ENCODE measurements at regions not wholly inside any gene's neighbourhood (a gene's known extent, or its start where the extent isn't known, plus 50 kb on each side); places are given as distances from the start of the nearest gene placed in this dataset.
"Not testable (repeated sequence)": the region's sequence is repeated elsewhere in the genome, so short reads cannot be mapped to it uniquely, and the experiment has no call there.

DNA sequence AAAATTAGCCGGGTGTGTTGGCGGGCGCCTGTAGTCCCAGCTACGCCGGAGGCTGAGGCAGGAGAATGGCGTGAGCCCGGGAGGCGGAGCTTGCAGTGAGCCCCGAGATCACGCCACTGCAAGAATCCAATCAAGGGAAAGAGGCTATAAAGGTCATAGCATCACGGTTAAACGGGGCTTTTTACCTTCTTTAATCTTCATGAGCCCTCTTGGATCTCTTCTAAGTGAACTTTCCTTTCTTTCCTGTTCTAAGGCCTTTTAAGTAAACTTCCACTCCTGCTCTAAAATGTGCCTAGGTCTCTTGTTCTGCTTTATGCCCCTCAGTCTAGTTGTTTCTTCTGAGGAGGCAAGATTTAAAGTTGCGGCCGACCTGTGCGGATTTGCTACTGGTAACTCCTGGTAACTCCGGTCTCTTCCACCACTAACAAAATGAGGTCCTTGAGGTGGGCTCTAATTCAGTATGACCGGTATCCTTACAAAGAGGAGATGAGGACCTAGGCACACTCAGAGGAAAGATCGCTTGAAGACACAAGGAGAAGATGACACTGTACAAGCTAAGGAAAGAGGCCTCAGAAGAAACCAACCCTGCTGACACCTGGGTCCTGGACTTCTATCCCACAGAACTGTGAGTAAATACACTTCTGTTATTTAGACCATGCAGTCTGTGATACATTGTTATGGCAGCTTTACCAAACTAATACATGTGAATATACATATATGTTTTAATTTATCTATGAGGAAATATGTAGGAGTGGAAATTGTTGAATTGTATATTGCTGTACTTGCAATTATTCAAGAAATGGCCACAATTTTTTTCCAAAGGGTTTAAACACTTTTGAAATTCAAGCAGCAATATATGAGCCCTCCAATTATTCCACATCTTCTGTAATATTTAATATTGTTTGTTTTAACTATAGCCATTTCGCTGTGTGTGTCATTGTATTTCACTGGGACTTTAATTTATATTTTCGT lies 331.5 kb upstream of the CNTNAP2 start:
- FAIRE-seq = no peak

DNA sequence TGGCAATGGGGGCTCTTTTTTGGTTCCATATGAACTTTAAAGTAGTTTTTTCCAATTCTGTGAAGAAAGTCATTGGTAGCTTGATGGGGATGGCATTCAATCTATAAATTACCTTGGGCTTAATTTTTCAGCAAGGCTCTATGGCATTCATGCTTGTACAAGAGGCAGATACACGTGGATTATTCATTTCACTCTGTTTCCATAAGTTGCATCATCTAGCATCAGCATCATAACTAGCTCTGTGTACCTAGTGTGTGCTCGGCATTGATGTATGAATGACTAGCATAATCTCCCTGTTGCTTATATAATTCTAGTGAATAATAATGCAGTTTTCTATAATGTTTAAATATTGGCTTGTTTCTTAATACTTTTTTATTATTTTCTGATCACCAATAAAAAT lies 335.2 kb upstream of the CNTNAP2 start:
- FAIRE-seq = not testable (repeated sequence)

DNA sequence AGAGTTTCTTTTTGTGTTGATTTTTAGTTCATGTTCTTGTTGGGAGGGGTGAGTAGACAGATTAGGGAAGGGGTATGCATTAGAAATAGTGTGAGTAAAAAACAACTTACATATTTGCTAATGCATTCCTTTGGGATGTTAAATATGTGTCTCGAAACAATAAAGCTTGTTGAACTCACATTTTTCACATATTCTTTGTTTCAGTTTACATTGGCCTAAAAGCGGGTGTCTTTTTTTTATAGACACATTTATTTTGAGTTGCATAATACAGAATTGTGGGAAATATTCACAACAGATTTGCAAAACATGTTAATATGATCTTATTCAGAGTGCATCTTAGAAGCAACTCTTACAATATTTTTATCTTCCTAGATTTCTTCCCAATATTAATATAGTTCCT lies 337.5 kb upstream of the CNTNAP2 start:
- no peak for FAIRE-seq

DNA sequence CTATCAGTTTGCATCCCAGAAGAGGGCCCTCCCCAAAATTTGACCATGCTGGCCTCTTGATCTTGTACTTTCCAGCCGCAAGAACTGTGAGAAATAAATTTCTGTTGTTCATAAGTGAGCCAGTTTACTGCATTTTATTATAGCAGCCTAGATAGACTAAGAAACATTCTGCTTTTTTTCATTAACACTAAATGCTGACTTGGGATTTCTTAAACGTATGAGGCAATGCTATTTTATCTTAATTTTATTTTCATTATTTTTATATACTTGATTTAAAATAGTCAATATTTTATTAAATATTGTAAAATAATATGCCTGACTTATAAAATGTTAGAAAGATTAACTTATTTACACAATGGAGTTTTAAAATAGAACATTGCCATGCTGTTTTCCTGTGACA lies 341.8 kb upstream of the CNTNAP2 start:
- FAIRE-seq = no peak

DNA sequence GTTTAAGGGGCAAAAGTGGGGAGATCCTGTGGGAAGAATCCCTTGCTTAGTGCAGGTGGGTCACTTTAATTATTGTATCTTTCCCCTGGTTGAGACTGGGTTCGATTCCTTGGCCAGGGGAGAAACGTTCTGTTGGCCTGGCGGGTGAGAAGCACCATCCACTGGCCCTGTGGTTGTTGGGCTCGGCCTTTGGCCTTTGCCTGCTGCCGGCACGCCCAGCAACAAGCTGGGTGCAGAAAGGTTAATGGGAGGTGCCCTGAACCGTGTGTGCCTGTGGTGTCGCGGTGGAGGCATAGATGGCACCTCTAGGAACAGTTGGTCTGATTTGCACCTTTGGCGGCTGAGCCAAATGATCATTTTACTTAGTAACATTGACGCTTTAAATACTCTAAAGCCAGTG lies 363.6 kb upstream of the CNTNAP2 start:
- no peak for FAIRE-seq

DNA sequence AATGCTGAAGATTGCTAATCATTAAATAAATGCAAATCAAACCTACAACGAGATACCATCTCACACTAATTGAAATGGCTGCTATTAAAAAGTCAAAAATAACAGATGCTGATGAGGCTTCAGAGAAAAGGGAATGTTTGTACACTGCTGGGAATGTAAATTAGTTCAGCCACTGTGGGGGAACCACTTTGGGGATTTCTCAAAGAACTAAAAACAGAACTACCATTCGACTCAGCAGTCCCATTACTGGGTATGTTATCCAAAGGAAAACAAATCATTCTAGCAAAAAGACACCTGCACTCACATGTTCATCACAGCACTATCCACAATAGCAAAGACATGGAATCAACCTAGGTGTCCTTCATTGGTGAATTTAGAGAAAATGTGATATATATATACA lies 379.0 kb upstream of the CNTNAP2 start:
- no peak for FAIRE-seq

DNA sequence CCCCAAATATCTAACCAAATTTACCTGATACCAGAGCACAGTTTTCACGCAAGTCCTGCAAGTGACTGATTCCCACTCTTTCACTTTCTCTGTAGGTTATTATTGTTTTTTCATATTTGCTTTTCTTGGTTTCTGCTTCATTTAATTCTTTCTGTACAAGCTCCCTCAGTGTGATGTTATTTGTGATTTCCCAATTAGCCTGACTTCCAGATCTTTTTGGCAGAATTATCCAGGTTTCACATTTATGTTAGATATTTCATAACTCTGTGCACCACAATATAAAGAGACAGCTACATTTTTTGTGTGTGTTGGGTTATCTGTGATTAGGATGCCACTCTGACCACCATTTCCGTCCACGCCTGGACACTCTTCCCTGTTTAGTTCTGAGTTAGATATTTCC lies 381.5 kb upstream of the CNTNAP2 start:
- no peak for FAIRE-seq

DNA sequence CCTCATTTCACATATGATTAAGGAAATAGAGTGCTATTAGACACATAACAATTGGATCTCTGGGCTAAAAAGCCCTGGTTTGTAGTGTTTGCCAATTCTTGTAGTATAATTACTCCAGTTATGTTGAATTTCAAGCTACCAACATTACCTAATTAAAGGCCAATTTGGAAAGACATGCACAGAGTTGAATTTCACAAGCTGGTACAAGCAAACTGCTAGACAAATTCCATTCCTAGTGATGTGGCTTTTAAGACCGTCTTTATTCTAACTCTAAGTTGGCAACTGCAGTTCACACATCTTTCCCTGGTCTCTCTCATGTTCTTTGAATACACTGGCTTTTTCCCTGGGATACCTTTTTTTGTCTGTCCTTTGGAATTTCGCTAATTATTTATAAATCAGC lies 384.1 kb upstream of the CNTNAP2 start:
- FAIRE-seq = no peak

DNA sequence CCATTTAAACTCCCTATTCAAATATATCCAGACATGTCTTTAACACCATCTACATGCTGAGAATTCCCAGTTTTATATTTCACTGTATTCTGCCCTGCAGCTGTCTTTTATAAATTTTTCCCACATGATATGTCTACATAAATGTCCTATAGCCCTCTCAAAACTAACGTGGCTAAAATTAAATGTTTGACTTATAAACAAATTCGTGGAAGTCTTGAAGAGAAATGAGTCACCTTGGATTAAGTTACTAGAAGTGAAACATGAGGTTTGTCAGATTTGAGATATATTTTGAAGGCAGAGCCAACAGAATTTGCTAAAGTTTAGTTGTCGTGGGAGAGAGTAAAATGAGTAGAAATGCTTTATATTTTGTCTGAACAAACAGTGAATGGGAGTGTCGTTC lies 386.9 kb upstream of the CNTNAP2 start:
- no peak for FAIRE-seq

DNA sequence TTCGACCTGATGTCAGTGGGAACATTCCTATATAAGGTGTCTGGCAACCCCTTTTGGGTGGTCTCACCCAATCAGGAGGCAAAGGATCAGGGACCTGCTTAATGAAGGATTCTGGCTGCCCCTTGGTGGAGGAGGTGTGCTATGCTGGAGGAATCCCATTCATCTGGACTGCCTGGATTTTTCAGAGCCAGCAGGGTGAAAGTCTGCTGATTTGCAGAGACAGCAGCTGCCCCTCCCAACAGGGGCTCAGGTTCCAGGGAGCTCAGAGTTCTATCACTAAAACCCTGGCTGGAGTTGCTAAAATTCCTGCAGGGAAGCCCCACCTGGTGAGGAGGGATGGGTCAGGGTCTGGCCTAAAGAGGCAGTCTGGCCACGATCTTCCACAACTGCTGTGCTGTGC lies 398.5 kb upstream of the CNTNAP2 start:
- no peak for FAIRE-seq

DNA sequence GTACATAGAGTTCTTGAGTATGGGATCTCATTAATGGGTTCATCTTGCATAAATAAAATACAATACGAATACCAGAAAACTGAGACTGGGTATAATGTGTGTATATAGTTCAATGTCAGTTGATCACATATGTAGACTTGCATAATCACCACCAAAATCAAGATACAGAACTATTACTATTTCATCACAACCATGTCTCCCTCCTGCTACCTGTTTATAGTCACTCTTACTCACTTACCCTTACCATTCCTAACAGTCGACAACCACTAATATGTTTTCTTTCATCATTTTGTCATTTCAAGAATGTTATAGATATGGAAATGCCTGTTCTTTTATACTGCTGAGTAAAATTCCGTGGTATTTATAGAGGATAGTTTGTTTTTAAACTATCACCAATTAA lies 416.1 kb upstream of the CNTNAP2 start:
- FAIRE-seq = no peak

DNA sequence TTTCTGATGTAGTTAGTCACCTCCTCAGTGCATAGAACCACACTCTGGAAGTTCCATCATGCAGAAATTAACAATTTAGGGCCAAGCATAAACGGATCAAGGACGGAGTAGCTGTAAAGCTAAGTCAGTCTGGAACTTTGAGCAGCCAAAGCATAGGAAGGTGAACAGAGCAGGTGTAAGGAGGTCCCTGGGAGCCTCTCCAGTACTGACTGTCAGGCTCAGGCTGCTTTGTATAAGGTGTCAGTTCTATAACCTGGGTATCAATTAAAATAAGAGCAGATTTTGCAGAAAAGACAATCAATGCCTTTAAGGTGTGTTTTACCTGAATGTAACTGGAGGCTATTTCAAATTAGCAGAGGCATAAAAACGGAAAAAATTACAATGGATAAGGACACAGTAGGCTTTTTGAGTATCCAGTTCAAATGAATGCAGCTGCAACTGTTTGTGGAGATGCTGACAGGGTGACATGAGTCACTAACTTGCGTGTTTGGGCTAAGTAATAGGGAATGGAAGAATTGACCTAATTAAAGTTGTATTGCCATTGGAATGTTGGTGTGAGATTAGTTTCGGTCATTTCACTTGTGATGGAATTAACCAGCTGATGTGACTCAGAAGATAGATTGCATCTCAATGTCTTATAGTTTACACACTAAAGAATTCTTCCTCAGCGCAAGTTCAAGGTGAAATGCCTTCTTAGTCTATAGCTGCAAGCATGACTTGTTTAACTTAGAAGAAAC lies 417.9 kb upstream of the CNTNAP2 start:
- FAIRE-seq = no peak

DNA sequence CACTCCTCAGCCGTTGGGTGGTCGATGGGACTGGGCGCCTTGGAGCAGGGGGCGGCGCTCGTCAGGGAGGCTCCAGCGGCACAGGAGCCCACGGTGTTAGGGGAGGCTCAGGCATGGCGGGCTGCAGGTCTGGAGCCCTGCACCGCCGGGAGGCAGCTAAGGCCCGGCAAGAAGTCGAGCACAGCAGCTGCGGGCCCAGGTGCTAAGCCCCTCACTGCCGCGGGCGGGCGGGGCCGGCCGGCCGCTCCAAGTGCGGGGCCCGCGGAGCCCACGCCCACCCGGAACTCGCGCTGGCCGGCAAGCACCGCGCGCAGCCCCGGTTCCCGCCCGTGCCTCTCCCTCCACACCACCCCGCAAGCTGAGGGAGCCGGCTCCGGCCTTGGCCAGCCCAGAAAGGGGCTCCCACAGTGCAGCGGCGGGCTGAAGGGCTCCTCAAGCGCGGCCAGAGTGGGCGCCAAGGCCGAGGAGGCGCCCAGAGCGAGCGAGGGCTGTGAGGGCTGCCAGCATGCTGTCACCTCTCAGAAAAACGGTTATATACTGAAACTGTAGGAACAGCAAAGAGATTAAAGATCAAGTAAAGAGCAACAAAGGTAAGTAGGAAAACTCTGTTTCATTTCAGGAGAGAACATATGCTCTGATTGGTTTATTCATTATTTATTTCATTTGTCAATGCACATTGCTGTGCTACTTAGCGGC lies 419.0 kb upstream of the CNTNAP2 start:
- not testable (repeated sequence) for FAIRE-seq

DNA sequence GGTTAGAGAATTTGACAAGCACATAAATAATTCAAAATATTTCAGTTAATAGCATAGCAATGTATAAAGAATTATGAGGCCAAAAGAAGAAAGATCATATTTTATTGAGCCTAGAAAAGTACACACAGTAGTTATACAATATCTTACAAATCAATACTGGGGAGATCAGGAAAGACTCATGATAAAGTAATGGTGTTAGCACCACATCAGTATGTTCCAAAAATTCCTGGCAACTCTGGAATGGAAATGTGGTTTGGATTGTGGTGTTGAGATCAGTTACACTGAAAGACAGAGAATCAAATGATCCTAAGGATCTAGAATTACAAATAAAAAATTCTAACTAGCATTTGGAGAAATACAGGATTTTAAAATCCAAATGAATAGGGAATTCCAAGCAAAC lies 420.5 kb upstream of the CNTNAP2 start:
- no peak for FAIRE-seq

DNA sequence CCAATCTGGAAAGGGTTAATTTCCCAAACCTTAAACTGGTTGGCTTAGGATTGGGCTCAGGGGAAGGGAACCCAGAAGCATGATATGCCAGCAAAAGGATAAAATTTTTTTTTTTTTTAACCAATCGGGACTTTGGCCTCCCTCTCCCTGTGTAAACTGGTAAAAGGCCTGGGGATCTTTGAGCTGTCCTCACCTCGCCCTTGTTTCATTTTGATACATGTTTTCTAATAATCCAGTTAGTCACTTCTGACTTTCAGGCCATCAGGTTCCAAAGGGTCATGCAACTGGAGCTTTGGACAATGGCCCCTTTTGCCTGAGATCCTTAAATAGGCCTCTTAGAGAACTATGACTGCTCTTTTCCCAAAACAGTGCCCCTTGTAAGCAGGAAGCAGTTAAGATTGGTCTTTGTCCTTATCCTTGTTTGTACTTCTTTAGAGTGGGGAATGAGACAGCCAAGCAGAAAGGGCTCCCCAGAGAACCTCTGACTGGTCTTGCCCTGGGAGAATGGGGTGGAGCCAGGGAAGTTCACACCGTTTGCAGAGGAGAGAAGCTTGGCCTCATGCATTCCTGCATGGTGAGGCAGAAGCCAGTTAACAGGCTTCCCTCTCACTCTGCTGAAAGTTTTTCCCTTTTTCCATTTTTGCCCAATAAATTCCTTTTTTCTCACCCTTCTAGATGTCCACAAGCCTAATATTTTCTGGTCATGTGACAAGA lies 424.2 kb upstream of the CNTNAP2 start:
- FAIRE-seq = no peak

DNA sequence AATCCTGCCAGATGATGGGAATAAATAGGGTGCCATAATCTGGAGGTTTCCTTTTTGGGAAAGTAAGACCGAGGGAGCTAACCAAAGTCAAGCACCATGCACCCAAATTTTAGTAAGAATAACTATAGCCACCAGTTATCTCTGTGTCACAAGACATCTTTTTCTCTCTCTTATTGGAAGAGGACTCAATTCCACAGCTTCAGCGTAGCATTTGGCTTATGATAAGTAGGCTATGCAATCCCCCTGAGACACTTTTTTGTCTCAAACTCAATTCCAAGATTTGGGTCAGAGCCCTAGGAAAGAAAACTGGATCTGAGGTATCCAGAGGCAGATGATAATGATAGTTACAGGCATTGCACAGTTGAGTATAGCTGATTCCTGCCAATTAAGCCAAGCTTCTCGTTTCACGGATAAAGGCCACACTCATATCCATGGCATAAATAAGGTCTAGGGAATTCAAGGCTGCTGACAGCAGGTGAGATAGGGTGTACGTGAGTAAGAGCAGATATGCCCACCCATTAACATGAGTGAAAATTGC lies 425.2 kb upstream of the CNTNAP2 start:
- no peak for FAIRE-seq

DNA sequence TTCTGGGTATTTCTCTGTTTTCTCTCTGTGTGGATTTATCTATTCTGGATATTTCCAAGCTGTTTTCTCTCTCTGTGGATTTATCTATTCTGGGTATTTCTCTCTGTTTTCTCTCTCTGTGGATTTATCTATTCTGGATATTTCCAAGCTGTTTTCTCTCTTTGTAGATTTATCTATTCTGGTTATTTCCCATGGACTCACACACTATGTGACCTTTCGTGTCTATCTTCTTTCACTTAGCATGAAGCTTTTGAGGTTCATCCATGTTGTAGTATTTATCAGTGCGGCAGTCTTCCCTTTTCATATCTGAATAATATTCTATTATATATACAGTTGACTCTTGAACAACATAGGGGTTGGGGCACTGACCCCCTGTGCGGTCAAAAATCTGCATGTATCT lies 435.0 kb upstream of the CNTNAP2 start:
- FAIRE-seq = no peak

DNA sequence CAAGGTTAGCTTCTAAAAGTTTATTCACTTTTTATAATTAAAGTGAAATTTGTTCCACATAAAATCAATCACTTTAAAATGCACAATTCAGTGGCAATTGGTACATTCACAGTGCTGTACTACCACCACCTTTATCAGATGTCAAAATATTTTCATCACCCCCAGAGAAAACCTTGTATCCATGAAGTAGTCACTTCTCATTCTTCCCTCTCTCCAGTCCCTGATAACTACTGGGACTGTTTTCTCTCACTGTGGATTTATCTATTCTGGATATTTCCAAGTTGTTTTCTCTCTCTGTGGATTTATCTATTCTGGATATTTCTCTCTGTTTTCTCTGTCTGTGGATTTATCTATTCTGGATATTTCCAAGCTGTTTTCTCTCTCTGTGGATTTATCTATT lies 435.4 kb upstream of the CNTNAP2 start:
- FAIRE-seq = no peak

DNA sequence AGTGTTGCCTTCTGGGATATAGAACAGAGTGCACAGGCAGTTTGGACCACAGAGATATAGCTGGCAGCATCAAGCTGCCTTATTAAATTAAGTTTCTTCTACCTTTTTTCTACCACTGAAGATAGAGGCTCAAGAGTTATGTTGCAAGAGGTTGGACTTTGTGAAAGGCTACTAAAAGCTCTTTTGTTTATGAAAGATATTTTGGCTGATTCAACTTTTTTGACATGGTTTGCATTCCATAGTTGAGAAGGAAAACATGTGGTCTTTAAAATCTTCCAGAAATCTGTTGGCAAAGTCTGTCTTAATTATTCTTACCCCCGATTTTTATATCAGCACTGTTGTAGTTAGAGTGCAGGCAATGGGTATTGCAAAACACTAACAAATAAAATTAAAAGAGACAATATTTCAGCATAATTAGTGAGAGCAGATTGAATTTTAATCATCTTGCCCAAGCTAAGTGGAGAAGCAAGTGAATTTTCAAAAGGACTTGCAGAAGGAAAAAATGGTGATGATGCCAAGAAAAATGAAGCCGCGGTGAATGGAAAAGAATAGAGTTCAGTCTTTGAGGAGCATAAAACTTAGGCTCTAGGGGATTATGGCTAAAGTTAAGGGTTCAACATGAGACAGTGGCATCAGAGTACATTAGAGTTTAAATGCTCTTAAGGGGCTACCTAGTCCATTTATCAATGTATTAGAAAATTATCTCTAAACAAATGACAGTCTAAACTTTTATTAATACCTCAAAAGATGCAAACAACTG lies 450.9 kb upstream of the CNTNAP2 start:
- FAIRE-seq = no peak

DNA sequence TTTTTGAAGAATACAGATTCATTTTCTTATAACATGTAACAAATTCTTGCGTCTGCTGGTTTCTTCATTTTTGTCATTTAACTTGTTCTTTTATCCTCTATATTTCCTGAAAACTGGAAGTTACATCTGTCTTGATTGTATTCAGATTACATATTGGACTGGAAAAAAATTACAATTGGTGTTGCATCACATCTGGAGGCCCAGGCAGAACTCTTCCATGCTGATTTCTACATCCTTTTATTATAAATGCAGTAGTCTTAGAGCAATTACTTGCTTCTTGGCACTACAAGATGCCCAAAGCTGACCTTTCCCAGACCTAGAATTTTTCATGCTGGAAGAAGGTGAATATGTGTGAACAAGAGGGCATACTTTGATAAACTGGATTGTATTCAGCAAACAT lies 460.9 kb upstream of the CNTNAP2 start:
- no peak for FAIRE-seq

DNA sequence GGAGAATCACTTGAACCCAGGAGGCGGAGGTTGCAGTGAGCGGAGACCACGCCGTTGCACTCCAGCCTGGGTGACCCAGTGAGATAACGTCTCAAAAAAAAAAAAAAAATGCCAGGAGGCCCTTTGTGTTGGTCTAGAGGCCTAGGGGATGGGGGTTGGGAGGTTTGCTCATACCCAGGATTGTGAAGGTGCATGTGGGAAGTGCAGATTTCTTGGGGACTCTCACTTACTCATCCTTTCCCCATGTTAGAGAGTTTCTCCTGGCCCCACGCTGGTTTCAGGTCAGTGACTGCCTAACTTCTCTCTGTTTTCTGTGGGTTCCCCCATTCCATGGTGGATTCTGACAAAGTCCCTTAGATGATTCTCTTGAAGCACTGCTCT lies 471.5 kb upstream of the CNTNAP2 start:
- FAIRE-seq = no peak
